Vagina (tissue), 2 donors: ENCODE measurements at regions not wholly inside any gene's neighbourhood (a gene's known extent, or its start where the extent isn't known, plus 50 kb on each side); places are given as distances from the start of the nearest gene placed in this dataset.

Experiments
- DNase-seq, 2 donors: peaks; one replicate each; pipeline ENCODE4 v3.0.0-alpha.2; 2017; ENCODE audit errors: extremely low spot score in 2 of 2
- H3K27ac ChIP-seq: fragments of 200-600 bp; sonication (generic); one replicate; pipeline ENCODE4 v1.5.1; 2019
- H3K27me3 ChIP-seq: fragments of 200-600 bp; sonication (generic); one replicate; pipeline ENCODE4 v1.5.1; 2019
- H3K36me3 ChIP-seq, 2 donors: fragments of 200-600 bp; sonication (generic); one replicate each; pipeline ENCODE4 v1.5.1; 2017 to 2019
- H3K4me1 ChIP-seq: fragments of 200-600 bp; sonication (generic); one replicate; pipeline ENCODE4 v1.5.1; 2019
- H3K4me3 ChIP-seq, 2 donors: fragments of 200-600 bp; sonication (generic); 1 replicate in 1 of 2; 2 replicates in 1 of 2; pipeline ENCODE4 v1.5.1; 2016 to 2019
- H3K9me3 ChIP-seq: fragments of 200-600 bp; sonication (generic); one replicate; pipeline ENCODE4 v1.5.1; 2019
- POLR2A ChIP-seq, 2 donors: fragments of 450-650 bp; IDR thresholded peaks; one replicate each; pipeline ENCODE4 v1.6.1; 2017; ENCODE audit warnings: antibody characterized with exemption in 2 of 2, mild to moderate bottlenecking in 2 of 2, moderate library complexity in 2 of 2
- POLR2AphosphoS5 ChIP-seq, 2 donors: sonication (generic); formaldehyde crosslinking; IDR thresholded peaks; one replicate each; pipeline ENCODE4 v1.9.0; 2017; ENCODE audit warnings: antibody characterized with exemption in 2 of 2, mild to moderate bottlenecking in 2 of 2, low read depth in 1 of 2; ENCODE audit not compliant: insufficient read depth in 1 of 2
- intact Hi-C: fragments of 100-400 bp; cut with DNase I; formaldehyde crosslinking; loops from one replicate; pipeline ENCODE4 v1.15.1; 2023
- TF ChIP-seq, protein P1 (sequence below), 3 experiments: fragments of 450-650 bp in 2 of 3; fragments of 200-600 bp in 1 of 3; sonication (generic) in 1 of 3; IDR thresholded peaks; one replicate each; pipeline ENCODE4 v1.5.1; 2017 to 2019; ENCODE audit warnings: antibody characterized with exemption in 3 of 3, mild to moderate bottlenecking in 2 of 3, moderate library complexity in 2 of 3

DNA sequence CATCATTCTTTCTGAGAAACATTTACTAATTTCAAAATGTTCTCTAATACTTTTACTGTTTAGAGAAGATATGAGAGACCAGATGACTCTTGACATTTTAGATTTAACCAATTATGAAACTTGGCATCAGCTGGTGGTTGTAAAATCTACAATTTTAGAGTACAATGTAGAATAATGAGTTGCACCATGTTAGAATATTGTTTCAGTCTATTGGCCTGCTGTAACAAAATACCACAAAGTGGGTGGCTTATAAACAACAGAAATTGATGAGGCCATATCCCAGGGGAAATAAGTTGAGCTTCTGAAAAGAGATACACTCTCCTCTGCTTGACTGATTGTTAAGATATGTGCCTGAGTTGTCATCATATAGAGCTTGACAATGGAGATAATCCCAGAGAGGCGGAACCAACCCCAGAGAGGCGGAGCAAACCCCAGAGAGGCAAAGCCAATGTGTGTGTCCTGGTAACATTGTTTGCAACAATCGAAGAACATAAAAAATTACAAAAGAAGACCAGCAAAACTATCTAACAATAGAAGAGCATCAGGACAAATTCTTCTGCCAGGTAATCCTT is 373.0 kb upstream of the SLITRK1 start:
- Histone ChIP-seq H3K36me3 (no peaks in the 10 kb centered on the region), H3K9me3 (no peaks in the 10 kb centered on the region), H3K4me1 (no peaks in the 10 kb centered on the region), H3K27ac (no peak overlapping the region), H3K4me3 (no peak overlapping the region), H3K27me3 (no peaks in the 10 kb centered on the region)
- no peak for DNase-seq
- TF ChIP-seq POLR2A (IDR thresholded peaks at IDR 0.05): no peak
- TF ChIP-seq, protein P1, sequence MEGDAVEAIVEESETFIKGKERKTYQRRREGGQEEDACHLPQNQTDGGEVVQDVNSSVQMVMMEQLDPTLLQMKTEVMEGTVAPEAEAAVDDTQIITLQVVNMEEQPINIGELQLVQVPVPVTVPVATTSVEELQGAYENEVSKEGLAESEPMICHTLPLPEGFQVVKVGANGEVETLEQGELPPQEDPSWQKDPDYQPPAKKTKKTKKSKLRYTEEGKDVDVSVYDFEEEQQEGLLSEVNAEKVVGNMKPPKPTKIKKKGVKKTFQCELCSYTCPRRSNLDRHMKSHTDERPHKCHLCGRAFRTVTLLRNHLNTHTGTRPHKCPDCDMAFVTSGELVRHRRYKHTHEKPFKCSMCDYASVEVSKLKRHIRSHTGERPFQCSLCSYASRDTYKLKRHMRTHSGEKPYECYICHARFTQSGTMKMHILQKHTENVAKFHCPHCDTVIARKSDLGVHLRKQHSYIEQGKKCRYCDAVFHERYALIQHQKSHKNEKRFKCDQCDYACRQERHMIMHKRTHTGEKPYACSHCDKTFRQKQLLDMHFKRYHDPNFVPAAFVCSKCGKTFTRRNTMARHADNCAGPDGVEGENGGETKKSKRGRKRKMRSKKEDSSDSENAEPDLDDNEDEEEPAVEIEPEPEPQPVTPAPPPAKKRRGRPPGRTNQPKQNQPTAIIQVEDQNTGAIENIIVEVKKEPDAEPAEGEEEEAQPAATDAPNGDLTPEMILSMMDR (IDR thresholded peaks at IDR 0.05): no peak
- no peak for TF ChIP-seq POLR2AphosphoS5 (IDR thresholded peaks at IDR 0.05; ENCODE audit: insufficient read depth in 1 of 2, low read depth in 1 of 2)
- intact Hi-C loops: no loop called here

- intact Hi-C loops: no loop called here
- TF ChIP-seq POLR2A (IDR thresholded peaks at IDR 0.05) (no peak), POLR2AphosphoS5 (IDR thresholded peaks at IDR 0.05; ENCODE audit: insufficient read depth in 1 of 2, low read depth in 1 of 2) (no peak)
- TF ChIP-seq, protein P1 (IDR thresholded peaks at IDR 0.05): no peak
- Histone ChIP-seq H3K27ac (no peak overlapping the region), H3K4me1 (no peaks in the 10 kb centered on the region), H3K4me3 (no peak overlapping the region), H3K27me3 (no peaks in the 10 kb centered on the region), H3K36me3 (no peaks in the 10 kb centered on the region), H3K9me3 (no peaks in the 10 kb centered on the region)
- no peak for DNase-seq
Measured at GRCh38 chr13:84249463-84249862, 367.2 kb upstream of the SLITRK1 start.

DNA sequence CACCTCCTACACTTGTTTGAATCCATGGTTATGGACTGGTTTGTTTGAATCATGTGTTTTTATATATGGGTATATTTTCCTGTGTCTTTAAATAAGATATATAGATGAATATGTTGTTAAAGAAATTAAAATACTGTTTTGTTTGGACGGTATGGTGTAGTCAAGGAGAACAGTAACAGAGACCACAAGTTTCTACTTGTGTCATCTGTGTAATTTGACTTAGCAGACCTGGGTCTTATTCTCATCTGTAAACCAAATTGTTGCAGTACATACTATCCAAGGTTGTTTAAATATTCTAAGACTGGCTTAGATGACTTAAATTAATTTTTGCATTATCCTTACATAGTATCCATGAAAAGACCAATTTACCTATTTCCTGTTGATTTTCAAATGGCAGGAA is 361.1 kb upstream of the SLITRK1 start:
- Histone ChIP-seq H3K27ac (no peak overlapping the region), H3K4me3 (no peak overlapping the region), H3K27me3 (no peaks in the 10 kb centered on the region), H3K36me3 (no peaks in the 10 kb centered on the region), H3K9me3 (no peaks in the 10 kb centered on the region), H3K4me1 (no peaks in the 10 kb centered on the region)
- DNase-seq: no peak
- intact Hi-C loops: no loop called here
- no peak for TF ChIP-seq POLR2A (IDR thresholded peaks at IDR 0.05)
- TF ChIP-seq, protein P1 (IDR thresholded peaks at IDR 0.05): no peak
- TF ChIP-seq POLR2AphosphoS5 (IDR thresholded peaks at IDR 0.05; ENCODE audit: insufficient read depth in 1 of 2, low read depth in 1 of 2): no peak

DNA sequence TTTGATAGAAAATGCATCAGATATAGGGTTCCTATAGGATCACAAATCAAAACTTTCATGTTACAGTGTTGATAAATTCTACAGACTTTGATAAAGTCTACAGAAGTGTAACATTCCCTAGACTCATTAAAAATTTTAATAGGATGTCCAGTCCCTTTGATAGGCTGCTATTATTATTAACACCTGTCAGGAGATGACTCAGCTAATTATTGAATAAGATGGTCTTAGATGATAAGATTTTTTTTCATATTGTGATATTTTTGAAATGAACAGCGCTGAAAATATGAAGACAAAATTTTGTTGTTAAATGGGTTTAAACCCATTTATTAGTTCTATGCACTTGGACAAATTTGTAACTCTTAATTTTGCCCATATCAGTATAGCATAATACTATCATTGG is 356.8 kb upstream of the SLITRK1 start:
- TF ChIP-seq POLR2AphosphoS5 (IDR thresholded peaks at IDR 0.05; ENCODE audit: insufficient read depth in 1 of 2, low read depth in 1 of 2): no peak
- TF ChIP-seq, protein P1 (IDR thresholded peaks at IDR 0.05): no peak
- no peak for TF ChIP-seq POLR2A (IDR thresholded peaks at IDR 0.05)
- intact Hi-C loops: no loop called here
- no peak overlapping the region for H3K4me3 ChIP-seq
- H3K9me3 ChIP-seq: no peaks in the 10 kb centered on the region
- no peaks in the 10 kb centered on the region for H3K36me3 ChIP-seq
- H3K27me3 ChIP-seq: no peaks in the 10 kb centered on the region
- no peak for DNase-seq
- no peaks in the 10 kb centered on the region for H3K4me1 ChIP-seq
- no peak overlapping the region for H3K27ac ChIP-seq

GRCh38 chr13:84238381-84238780 is 356.1 kb upstream of the SLITRK1 start:
- intact Hi-C loops: no loop called here
- Histone ChIP-seq H3K4me1 (no peaks in the 10 kb centered on the region), H3K27ac (no peak overlapping the region), H3K9me3 (no peaks in the 10 kb centered on the region), H3K36me3 (no peaks in the 10 kb centered on the region), H3K4me3 (no peak overlapping the region), H3K27me3 (no peaks in the 10 kb centered on the region)
- DNase-seq: no peak
- no peak for TF ChIP-seq POLR2AphosphoS5 (IDR thresholded peaks at IDR 0.05; ENCODE audit: insufficient read depth in 1 of 2, low read depth in 1 of 2)
- TF ChIP-seq POLR2A (IDR thresholded peaks at IDR 0.05): no peak
- TF ChIP-seq, protein P1 (IDR thresholded peaks at IDR 0.05): no peak
